Astrocyte (in vitro differentiated cells and primary cell): ENCODE measurements at regions not wholly inside any gene's neighbourhood (a gene's known extent, or its start where the extent isn't known, plus 50 kb on each side); places are given as distances from the start of the nearest gene placed in this dataset.

Experiments
- CTCF ChIP-seq: IDR thresholded peaks from 2 replicates; pipeline ENCODE4 v1.5.1; 2011; ENCODE audit warnings: low read depth, mild to moderate bottlenecking, inconsistent platforms, low read length, moderate library complexity; ENCODE audit not compliant: insufficient read depth
- EZH2 ChIP-seq: IDR thresholded peaks from 2 replicates; pipeline ENCODE4 v1.6.1; 2012; ENCODE audit warnings: mild to moderate bottlenecking, low read length, inconsistent platforms; ENCODE audit not compliant: insufficient read depth

GRCh38 chr4:8742546-8742945 lies 129.1 kb downstream of the HMX1 start:
- TF ChIP-seq CTCF: no peak
- TF ChIP-seq EZH2: no peak
